ENCODE measurements at regions not wholly inside any gene's neighbourhood (a gene's known extent, or its start where the extent isn't known, plus 50 kb on each side); places are given as distances from the start of the nearest gene placed in this dataset.

DNA sequence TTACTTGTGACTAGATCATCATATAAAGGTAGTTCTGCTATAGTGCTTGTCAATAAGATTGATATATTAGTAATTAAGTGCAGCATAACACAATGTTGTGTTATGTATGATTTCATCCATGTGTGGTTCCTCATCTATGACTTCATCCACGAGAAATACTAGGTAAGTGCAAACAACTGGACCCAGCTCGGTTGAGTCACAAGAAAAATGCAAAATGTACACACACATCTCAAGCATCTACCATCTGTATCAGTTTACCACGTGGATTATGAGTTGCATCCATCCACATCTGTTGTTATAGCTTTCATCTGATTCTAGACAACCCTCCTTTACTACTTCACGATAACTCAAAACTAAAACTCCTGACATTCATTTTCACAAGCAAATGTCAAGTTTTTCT lies 517.0 kb upstream of the CITED2 start:
- no peak for DNase-seq
- WGBS, 2 donors, result 88 to 89% methylated on average over 4 of the region's 4 CpGs
- Histone ChIP-seq H3K4me1 (ENCODE audit: control insufficient read depth in 1 of 2, insufficient read depth in 2 of 2, low read length in 2 of 2) (no peaks in the 10 kb centered on the region), H3K4me3 (ENCODE audit: low read length in 2 of 2) (no peak overlapping the region), H3K36me3 (ENCODE audit: control insufficient read depth in 1 of 2, insufficient read depth in 2 of 2, low read length in 1 of 2) (no peaks in the 10 kb centered on the region), H3K9me3 (ENCODE audit: control insufficient read depth, low read length) (no peaks in the 10 kb centered on the region), H3K27ac (ENCODE audit: low read depth in 1 of 2, low read length in 2 of 2) (no peak overlapping the region), H3K27me3 (ENCODE audit: control insufficient read depth in 1 of 2, insufficient read depth in 2 of 2, low read length in 1 of 2) (no peaks in the 10 kb centered on the region)
- intact Hi-C loops (cut with DNase I), result loop anchor here in 1 of 2 donors (5.0 kb wide), 1 partner anchor 519 kb away; the partner anchor contains the start of gene CITED2
- no peak for ATAC-seq (ENCODE audit: low FRiP score)

DNA sequence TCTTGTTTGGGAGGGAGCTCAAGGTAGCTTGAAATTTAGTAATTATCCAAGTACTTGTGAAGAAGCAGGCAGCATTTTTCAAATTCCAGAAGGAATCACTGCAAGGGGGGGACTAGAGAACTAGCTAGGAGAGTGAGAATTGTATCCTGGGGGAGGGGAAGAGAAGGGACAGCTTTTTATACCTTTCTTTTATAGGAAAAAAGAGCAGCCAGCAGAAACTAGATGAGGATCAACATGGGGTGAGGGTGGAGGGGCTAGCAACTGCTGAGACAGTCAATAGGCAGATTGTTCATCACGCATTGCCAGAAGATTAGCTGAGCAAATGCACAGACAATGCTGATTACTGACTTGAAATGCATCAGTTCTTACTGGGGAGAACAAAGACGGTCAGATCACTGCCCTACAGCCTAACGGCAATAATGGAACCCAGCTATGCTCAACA lies 514.3 kb upstream of the CITED2 start:
- Histone ChIP-seq H3K36me3 (ENCODE audit: control insufficient read depth in 1 of 2, insufficient read depth in 2 of 2, low read length in 1 of 2) (no peaks in the 10 kb centered on the region), H3K4me1 (ENCODE audit: control insufficient read depth in 1 of 2, insufficient read depth in 2 of 2, low read length in 2 of 2) (no peaks in the 10 kb centered on the region), H3K27ac (ENCODE audit: low read depth in 1 of 2, low read length in 2 of 2) (no peak overlapping the region), H3K4me3 (ENCODE audit: low read length in 2 of 2) (no peak overlapping the region), H3K27me3 (ENCODE audit: control insufficient read depth in 1 of 2, insufficient read depth in 2 of 2, low read length in 1 of 2) (no peaks in the 10 kb centered on the region), H3K9me3 (ENCODE audit: control insufficient read depth, low read length) (no peaks in the 10 kb centered on the region)
- intact Hi-C loops (cut with DNase I), result loop anchor here in 1 of 2 donors (10.0 kb wide), 2 partner anchors 96 to 514 kb away; partner anchors contain the start of gene CITED2
- no peak for DNase-seq
- ATAC-seq (ENCODE audit: low FRiP score), result no peak
- 96 to 97% methylated on average over 3 of the region's 3 CpGs for WGBS, 2 donors

DNA sequence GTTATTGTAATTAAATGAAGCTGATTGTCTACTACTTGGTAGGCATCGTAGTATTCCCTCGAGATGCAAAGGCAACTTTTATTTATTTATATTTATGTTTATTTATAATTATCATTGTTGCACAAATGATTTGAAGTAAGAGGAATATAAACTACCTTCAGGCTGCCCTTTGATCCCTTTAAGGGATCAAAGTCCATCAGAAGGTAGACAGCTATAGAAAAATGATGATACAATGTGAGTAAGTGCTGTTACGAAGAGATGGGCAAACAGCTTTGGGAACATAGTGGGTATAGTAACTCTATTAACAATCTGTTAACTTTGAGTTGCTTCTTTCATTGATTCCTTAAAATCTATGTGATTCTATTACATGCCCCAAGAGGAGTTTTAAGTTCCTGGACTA lies 512.8 kb upstream of the CITED2 start:
- Histone ChIP-seq H3K4me1 (ENCODE audit: control insufficient read depth in 1 of 2, insufficient read depth in 2 of 2, low read length in 2 of 2) (peaks cover 0 to 3% of the 10 kb centered on the region in 2 donors), H3K4me3 (ENCODE audit: low read length in 2 of 2) (no peak overlapping the region), H3K9me3 (ENCODE audit: control insufficient read depth, low read length) (no peaks in the 10 kb centered on the region), H3K36me3 (ENCODE audit: control insufficient read depth in 1 of 2, insufficient read depth in 2 of 2, low read length in 1 of 2) (no peaks in the 10 kb centered on the region), H3K27me3 (ENCODE audit: control insufficient read depth in 1 of 2, insufficient read depth in 2 of 2, low read length in 1 of 2) (no peaks in the 10 kb centered on the region), H3K27ac (ENCODE audit: low read depth in 1 of 2, low read length in 2 of 2) (no peak overlapping the region)
- DNase-seq (no peak), ATAC-seq (ENCODE audit: low FRiP score) (no peak)
- 95 to 97% methylated on average over 3 of the region's 3 CpGs for WGBS, 2 donors
- intact Hi-C loops (cut with DNase I), result loop anchor here in 1 of 2 donors (10.0 kb wide), 2 partner anchors 98 to 512 kb away; partner anchors contain the start of gene CITED2

DNA sequence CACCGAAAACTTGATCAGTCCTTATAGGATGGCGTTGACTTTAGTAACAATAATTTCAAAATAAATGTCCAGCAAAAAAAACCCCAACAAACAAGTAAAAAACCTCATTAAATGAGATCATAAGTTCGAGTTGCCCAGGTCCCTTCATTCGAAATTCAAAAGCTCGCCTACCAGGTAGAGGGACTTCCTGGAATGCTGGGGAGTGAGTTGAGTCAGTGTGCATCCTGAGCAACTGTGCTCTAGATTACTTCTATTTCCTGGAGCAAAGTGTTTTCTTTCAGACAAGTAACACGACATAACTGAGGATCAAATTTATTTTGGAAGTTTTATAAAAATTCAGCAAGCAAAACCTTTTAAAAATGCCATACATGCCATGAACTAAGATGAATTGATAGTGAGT lies 511.9 kb upstream of the CITED2 start:
- Histone ChIP-seq H3K27ac (ENCODE audit: low read depth in 1 of 2, low read length in 2 of 2) (no peak overlapping the region), H3K27me3 (ENCODE audit: control insufficient read depth in 1 of 2, insufficient read depth in 2 of 2, low read length in 1 of 2) (no peaks in the 10 kb centered on the region), H3K4me1 (ENCODE audit: control insufficient read depth in 1 of 2, insufficient read depth in 2 of 2, low read length in 2 of 2) (peaks cover 3 to 4% of the 10 kb centered on the region in 2 donors), H3K9me3 (ENCODE audit: control insufficient read depth, low read length) (no peaks in the 10 kb centered on the region), H3K4me3 (ENCODE audit: low read length in 2 of 2) (no peak overlapping the region), H3K36me3 (ENCODE audit: control insufficient read depth in 1 of 2, insufficient read depth in 2 of 2, low read length in 1 of 2) (no peaks in the 10 kb centered on the region)
- intact Hi-C loops (cut with DNase I), result loop anchor here in 1 of 2 donors (10.0 kb wide), 2 partner anchors 98 to 512 kb away; partner anchors contain the start of gene CITED2
- no peak for ATAC-seq (ENCODE audit: low FRiP score)
- no peak for DNase-seq
- WGBS, 2 donors, result 88 to 89% methylated on average over 6 of the region's 6 CpGs

DNA sequence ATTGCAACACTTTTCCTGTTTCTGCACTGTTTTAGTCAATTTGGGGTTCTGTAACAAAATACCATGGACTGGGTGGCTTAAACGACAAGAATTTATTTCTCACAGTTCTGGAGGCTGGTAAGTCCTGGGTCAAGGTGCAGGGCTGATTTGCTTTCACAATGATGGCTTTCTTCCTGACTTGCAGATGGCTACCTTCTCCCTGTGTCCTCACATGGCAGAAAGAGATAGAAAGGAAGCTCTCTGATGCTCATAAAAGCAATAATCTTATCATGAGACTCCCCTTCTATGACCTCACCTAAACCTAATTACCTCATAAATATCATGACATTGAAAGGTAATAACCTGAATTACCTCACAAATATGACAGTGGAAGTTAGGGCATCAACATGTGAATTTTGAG lies 511.5 kb upstream of the CITED2 start:
- intact Hi-C loops (cut with DNase I), result loop anchor here in 1 of 2 donors (10.0 kb wide), 2 partner anchors 99 to 511 kb away; partner anchors contain the start of gene CITED2
- WGBS, 2 donors, result 38 to 50% methylated on average over 1 of the region's 1 CpG

DNA sequence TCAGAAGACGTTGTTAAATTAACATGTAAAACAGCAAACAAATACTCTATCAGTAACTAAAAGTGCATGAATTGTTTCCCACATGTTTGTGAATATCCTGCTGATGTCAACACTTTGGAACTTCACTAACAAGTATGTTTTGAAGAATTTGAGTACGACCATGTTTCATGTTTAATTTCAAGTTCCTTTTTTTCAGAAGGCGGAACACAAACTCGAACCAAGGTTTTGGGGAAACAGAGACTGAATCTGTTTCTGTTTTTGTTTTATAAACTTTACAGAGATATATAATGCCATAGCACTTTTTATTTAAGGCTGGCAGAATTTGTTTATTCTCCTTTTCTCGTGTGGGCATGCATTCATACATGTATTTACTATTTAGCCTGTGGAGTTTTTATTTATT lies 509.3 kb upstream of the CITED2 start:
- intact Hi-C loops (cut with DNase I), result loop anchor here in 1 of 2 donors (10.0 kb wide), 2 partner anchors 101 to 509 kb away; partner anchors contain the start of gene CITED2
- ATAC-seq (ENCODE audit: low FRiP score) (no peak), DNase-seq (no peak)
- H3K4me3 ChIP-seq (ENCODE audit: low read length in 2 of 2), result no peak overlapping the region
- WGBS, 2 donors, result 88 to 91% methylated on average over 5 of the region's 5 CpGs
- H3K4me1 ChIP-seq (ENCODE audit: control insufficient read depth in 1 of 2, insufficient read depth in 2 of 2, low read length in 2 of 2), result peaks cover 3 to 4% of the 10 kb centered on the region in 2 donors
- no peaks in the 10 kb centered on the region for H3K36me3 ChIP-seq (ENCODE audit: control insufficient read depth in 1 of 2, insufficient read depth in 2 of 2, low read length in 1 of 2)
- no peaks in the 10 kb centered on the region for H3K9me3 ChIP-seq (ENCODE audit: control insufficient read depth, low read length)
- no peak overlapping the region for H3K27ac ChIP-seq (ENCODE audit: low read depth in 1 of 2, low read length in 2 of 2)
- H3K27me3 ChIP-seq (ENCODE audit: control insufficient read depth in 1 of 2, insufficient read depth in 2 of 2, low read length in 1 of 2), result no peaks in the 10 kb centered on the region

More for the DNA sequence above, 511.5 kb upstream of the CITED2 start:
- DNase-seq (no peak), ATAC-seq (ENCODE audit: low FRiP score) (no peak)
- Histone ChIP-seq H3K4me3 (ENCODE audit: low read length in 2 of 2) (no peak overlapping the region), H3K4me1 (ENCODE audit: control insufficient read depth in 1 of 2, insufficient read depth in 2 of 2, low read length in 2 of 2) (peaks cover 3 to 4% of the 10 kb centered on the region in 2 donors), H3K27me3 (ENCODE audit: control insufficient read depth in 1 of 2, insufficient read depth in 2 of 2, low read length in 1 of 2) (no peaks in the 10 kb centered on the region), H3K9me3 (ENCODE audit: control insufficient read depth, low read length) (no peaks in the 10 kb centered on the region), H3K36me3 (ENCODE audit: control insufficient read depth in 1 of 2, insufficient read depth in 2 of 2, low read length in 1 of 2) (no peaks in the 10 kb centered on the region), H3K27ac (ENCODE audit: low read depth in 1 of 2, low read length in 2 of 2) (no peak overlapping the region)

DNA sequence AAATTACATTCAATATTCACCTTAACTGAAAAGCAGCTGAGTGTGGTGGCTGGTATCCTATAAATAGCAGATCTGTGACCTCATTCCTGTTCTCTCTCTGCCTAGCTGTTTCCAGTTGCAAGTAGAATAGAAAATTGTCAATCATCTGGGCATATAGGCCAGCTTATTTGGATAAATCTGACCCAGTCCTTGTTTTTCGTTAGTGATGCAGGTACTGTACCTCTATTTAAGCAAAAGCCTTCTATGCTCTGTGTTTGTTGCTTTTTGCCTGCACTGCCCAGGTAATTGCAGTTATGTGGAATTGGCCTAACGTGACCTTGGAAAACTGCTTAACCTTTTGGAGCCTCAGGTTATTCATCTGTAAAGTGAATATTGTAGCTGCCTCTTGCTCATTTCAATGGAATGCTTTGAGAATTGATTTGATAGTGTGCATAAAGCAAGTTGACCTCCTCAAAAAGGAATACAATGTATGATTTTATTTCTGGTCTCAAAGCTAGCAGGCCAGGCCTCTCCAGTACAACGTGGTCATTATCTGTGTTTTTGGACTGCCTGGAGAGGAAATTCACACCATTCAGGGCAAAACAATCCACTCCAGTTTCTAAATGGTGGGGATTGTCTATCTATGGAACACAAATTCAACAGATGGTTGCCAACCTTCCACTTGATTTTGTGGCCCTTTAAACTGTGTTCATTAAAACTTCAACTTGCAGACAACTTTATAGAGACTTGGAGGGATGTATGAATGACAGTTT lies 508.7 kb upstream of the CITED2 start:
- H3K9me3 ChIP-seq (ENCODE audit: control insufficient read depth, low read length), result no peaks in the 10 kb centered on the region
- ATAC-seq (ENCODE audit: low FRiP score) (no peak), DNase-seq (no peak)
- H3K36me3 ChIP-seq (ENCODE audit: control insufficient read depth in 1 of 2, insufficient read depth in 2 of 2, low read length in 1 of 2), result no peaks in the 10 kb centered on the region
- peak overlapping the region in 1 of 2 donors; percentile 36 for H3K27ac ChIP-seq (ENCODE audit: low read depth in 1 of 2, low read length in 2 of 2)
- intact Hi-C loops (cut with DNase I), result loop anchor here in 1 of 2 donors (10.0 kb wide), 2 partner anchors 102 to 508 kb away; partner anchors contain the start of gene CITED2
- no peaks in the 10 kb centered on the region for H3K27me3 ChIP-seq (ENCODE audit: control insufficient read depth in 1 of 2, insufficient read depth in 2 of 2, low read length in 1 of 2)
- WGBS, 2 donors, result 30 to 34% methylated on average over 3 of the region's 3 CpGs
- H3K4me1 ChIP-seq (ENCODE audit: control insufficient read depth in 1 of 2, insufficient read depth in 2 of 2, low read length in 2 of 2), result peaks cover 3 to 4% of the 10 kb centered on the region in 2 donors
- H3K4me3 ChIP-seq (ENCODE audit: low read length in 2 of 2), result no peak overlapping the region

DNA sequence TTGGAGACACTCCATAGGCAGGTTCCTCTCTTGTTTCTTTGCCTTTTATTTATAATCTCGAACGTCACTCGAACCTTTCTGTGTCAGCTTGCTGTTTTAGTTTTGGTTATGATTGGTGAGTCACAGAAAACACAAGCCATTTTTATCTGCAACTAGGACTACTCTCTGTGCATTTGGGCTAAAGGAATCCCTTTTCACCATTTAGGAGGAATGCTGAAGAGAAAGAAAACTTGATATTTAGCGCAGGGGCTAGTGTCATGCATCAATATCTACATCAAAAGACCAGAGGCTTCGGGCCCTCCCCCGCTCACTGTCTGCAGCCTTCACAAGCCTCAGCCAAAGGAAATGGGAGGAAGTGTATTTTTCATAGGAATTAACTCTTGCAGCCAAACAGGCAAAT lies 507.8 kb upstream of the CITED2 start:
- WGBS, 2 donors, result 20 to 23% methylated on average over 6 of the region's 6 CpGs
- H3K36me3 ChIP-seq (ENCODE audit: control insufficient read depth in 1 of 2, insufficient read depth in 2 of 2, low read length in 1 of 2), result no peaks in the 10 kb centered on the region
- H3K27me3 ChIP-seq (ENCODE audit: control insufficient read depth in 1 of 2, insufficient read depth in 2 of 2, low read length in 1 of 2), result no peaks in the 10 kb centered on the region
- intact Hi-C loops (cut with DNase I), result loop anchor here in 1 of 2 donors (10.0 kb wide), 2 partner anchors 103 to 507 kb away; partner anchors contain the start of gene CITED2
- H3K9me3 ChIP-seq (ENCODE audit: control insufficient read depth, low read length), result no peaks in the 10 kb centered on the region
- DNase-seq (no peak), ATAC-seq (ENCODE audit: low FRiP score) (no peak)
- no peak overlapping the region for H3K4me3 ChIP-seq (ENCODE audit: low read length in 2 of 2)
- peak overlapping the region in 1 of 2 donors; percentile 33 for H3K27ac ChIP-seq (ENCODE audit: low read depth in 1 of 2, low read length in 2 of 2)
- peaks cover 3 to 4% of the 10 kb centered on the region in 2 donors for H3K4me1 ChIP-seq (ENCODE audit: control insufficient read depth in 1 of 2, insufficient read depth in 2 of 2, low read length in 2 of 2)
